H1 (cell line): ENCODE measurements at regions not wholly inside any gene's neighbourhood (a gene's known extent, or its start where the extent isn't known, plus 50 kb on each side); places are given as distances from the start of the nearest gene placed in this dataset.

ENCODE experiments used
- CTCF ChIA-PET: fragments of 300-600 bp; sonication (Branson Sonifier 250); formaldehyde crosslinking; loops from one replicate; lab custom pipeline; 2021; ENCODE audit not compliant: partially characterized antibody; lab: Charles Lee
- POLR2A ChIA-PET: fragments of 300-600 bp; sonication (Branson Sonifier 250); formaldehyde crosslinking; loops from one replicate; lab custom pipeline; 2021; ENCODE audit warnings: inconsistent platforms; ENCODE audit not compliant: partially characterized antibody; lab: Charles Lee
- DNase-seq, 2 experiments: peaks; one replicate each; pipeline versions ENCODE4 v3.0.0 to v3.0.0-alpha.2; 2010 to 2022; ENCODE audit warnings: low spot score in 2 of 2, low read depth in 1 of 2, mixed read lengths in 1 of 2
- FAIRE-seq: peaks from 2 replicates; lab custom pipeline; 2011; peaks lifted over from hg19 to GRCh38; lab: Jason Lieb, UNC
- H2AFZ ChIP-seq: 2 replicates; pipeline ENCODE4 v1.8.1; 2012; ENCODE audit warnings: low read length, inconsistent platforms
- H2AK5ac ChIP-seq: 2 replicates; pipeline ENCODE4 v1.6.1; 2013; ENCODE audit warnings: low read depth, low read length
- H2BK120ac ChIP-seq: replicated peaks from 2 replicates; pipeline ENCODE3; 2013; ENCODE audit warnings: low read depth, low read length, inconsistent platforms
- H2BK12ac ChIP-seq: 2 replicates; pipeline ENCODE4 v1.6.1; 2013; ENCODE audit warnings: low read depth, low read length
- H2BK15ac ChIP-seq: 2 replicates; pipeline ENCODE4 v1.6.1; 2013; ENCODE audit warnings: low read length
- H2BK20ac ChIP-seq: 2 replicates; pipeline ENCODE4 v1.6.1; 2013; ENCODE audit warnings: low read length
- H2BK5ac ChIP-seq: 2 replicates; pipeline ENCODE4 v1.6.1; 2013; ENCODE audit warnings: low read depth, low read length
- H3K14ac ChIP-seq: 2 replicates; pipeline ENCODE4 v1.6.1; 2013; ENCODE audit warnings: inconsistent platforms; ENCODE audit not compliant: insufficient read length
- H3K18ac ChIP-seq: 2 replicates; pipeline ENCODE4 v1.6.1; 2013; ENCODE audit warnings: low read length; ENCODE audit errors: extremely low read depth
- H3K23ac ChIP-seq: 2 replicates; pipeline ENCODE4 v1.6.1; 2013; ENCODE audit warnings: inconsistent platforms; ENCODE audit not compliant: insufficient read length
- H3K23me2 ChIP-seq: 2 replicates; pipeline ENCODE4 v1.6.1; 2013; ENCODE audit warnings: low read depth, low read length
- H3K27ac ChIP-seq: 2 replicates; pipeline ENCODE4 v1.6.1; 2011; ENCODE audit warnings: low read depth, low read length, inconsistent platforms
- H3K27me3 ChIP-seq, 4 experiments: replicated peaks in 1 of 4; 1 replicate in 1 of 4; 2 replicates in 3 of 4; pipeline versions ENCODE4 v1.6.1 to v1.8.1; 2011 to 2013; ENCODE audit warnings: low read length in 3 of 4, mild to moderate bottlenecking in 3 of 4, inconsistent platforms in 2 of 4, mixed read lengths in 2 of 4, moderate library complexity in 1 of 4; ENCODE audit not compliant: control insufficient read depth in 3 of 4, insufficient read depth in 3 of 4; ENCODE audit errors: extremely low read depth in 1 of 4
- H3K36me3 ChIP-seq, 4 experiments: 2 replicates each; pipeline versions ENCODE4 v1.6.1 to v1.8.1; 2011 to 2013; ENCODE audit warnings: mild to moderate bottlenecking in 4 of 4, low read length in 3 of 4, moderate library complexity in 2 of 4, control low read depth in 1 of 4, inconsistent platforms in 1 of 4; ENCODE audit not compliant: insufficient read depth in 4 of 4, control insufficient read depth in 2 of 4
- H3K4ac ChIP-seq: replicated peaks from 2 replicates; pipeline ENCODE3; 2013; ENCODE audit warnings: low read length, low read depth, mixed read lengths, inconsistent platforms; ENCODE audit not compliant: insufficient read length
- H3K4me1 ChIP-seq, 4 experiments: replicated peaks in 1 of 4; 1 replicate in 1 of 4; 2 replicates in 3 of 4; pipeline versions ENCODE4 v1.6.1 to v1.8.1; 2011 to 2013; ENCODE audit warnings: low read length in 3 of 4, inconsistent platforms in 2 of 4, mixed read lengths in 1 of 4; ENCODE audit not compliant: insufficient read depth in 4 of 4, control insufficient read depth in 3 of 4
- H3K4me2 ChIP-seq, 2 experiments: 2 replicates each; pipeline versions ENCODE4 v1.6.1 to v1.8.1; 2011 to 2013; ENCODE audit warnings: low read depth in 2 of 2, low read length in 2 of 2, control low read depth in 1 of 2, inconsistent platforms in 1 of 2, mild to moderate bottlenecking in 1 of 2; ENCODE audit not compliant: insufficient read depth in 1 of 2
- H3K4me3 ChIP-seq, 4 experiments: fragments of 200-600, 300-600 bp in 1 of 4; sonication (generic), shearing (Covaris generic), sonication (Bioruptor Twin) in 1 of 4; 2 replicates each; pipeline versions ENCODE4 v1.5.1 to v1.8.1; 2011 to 2016; ENCODE audit warnings: low read length in 4 of 4, low read depth in 3 of 4, control low read depth in 2 of 4, inconsistent platforms in 2 of 4, mild to moderate bottlenecking in 2 of 4, mixed read lengths in 1 of 4, moderate library complexity in 1 of 4; ENCODE audit not compliant: insufficient read depth in 2 of 4; ENCODE audit errors: extremely low read depth in 1 of 4
- H3K56ac ChIP-seq: replicated peaks from 2 replicates; pipeline ENCODE3; 2013; ENCODE audit warnings: low read depth, mild to moderate bottlenecking, mixed read lengths, low read length, inconsistent platforms; ENCODE audit not compliant: insufficient read length
- H3K79me1 ChIP-seq: 2 replicates; pipeline ENCODE4 v1.6.1; 2013; ENCODE audit warnings: low read depth, low read length, control low read depth
- H3K79me2 ChIP-seq, 2 experiments: 2 replicates each; pipeline versions ENCODE4 v1.6.1 to v1.8.1; 2012 to 2013; ENCODE audit warnings: low read length in 2 of 2, mild to moderate bottlenecking in 2 of 2, inconsistent platforms in 1 of 2; ENCODE audit not compliant: insufficient read depth in 2 of 2, control insufficient read depth in 1 of 2
- H3K9ac ChIP-seq, 4 experiments: replicated peaks in 1 of 4; 1 replicate in 1 of 4; 2 replicates in 3 of 4; pipeline versions ENCODE4 v1.6.1 to v1.8.1; 2011 to 2013; ENCODE audit warnings: low read depth in 3 of 4, low read length in 3 of 4, control low read depth in 2 of 4, mild to moderate bottlenecking in 2 of 4, moderate library complexity in 2 of 4, inconsistent platforms in 1 of 4; ENCODE audit errors: extremely low read depth in 1 of 4
- H3K9me3 ChIP-seq, 2 experiments: 2 replicates each; pipeline versions ENCODE4 v1.6.1 to v1.8.1; 2012 to 2013; ENCODE audit warnings: mild to moderate bottlenecking in 2 of 2, moderate library complexity in 2 of 2, control low read depth in 1 of 2, inconsistent platforms in 1 of 2, low read depth in 1 of 2, low read length in 1 of 2, mixed read lengths in 1 of 2; ENCODE audit not compliant: insufficient read depth in 2 of 2
- H4K20me1 ChIP-seq, 2 experiments: replicated peaks in 1 of 2; 2 replicates each; pipeline versions ENCODE3 to v1.8.1; 2011 to 2013; ENCODE audit warnings: inconsistent platforms in 2 of 2, low read length in 2 of 2, mild to moderate bottlenecking in 1 of 2; ENCODE audit not compliant: insufficient read depth in 2 of 2, control insufficient read depth in 1 of 2
- H4K5ac ChIP-seq: 2 replicates; pipeline ENCODE4 v1.6.1; 2013; ENCODE audit warnings: low read length, low read depth, mixed read lengths, inconsistent platforms; ENCODE audit not compliant: insufficient read length
- H4K8ac ChIP-seq: 2 replicates; pipeline ENCODE4 v1.8.0; 2013; ENCODE audit warnings: mild to moderate bottlenecking, moderate library complexity, low read length, inconsistent platforms; ENCODE audit not compliant: insufficient read depth; ENCODE audit errors: extremely low read depth
- H4K91ac ChIP-seq: replicated peaks from 2 replicates; pipeline ENCODE3; 2013; ENCODE audit warnings: low read length, mixed read lengths, inconsistent platforms; ENCODE audit not compliant: insufficient read length
- HDAC6 ChIP-seq: IDR thresholded peaks from one replicate; pipeline ENCODE4 v1.7.1; 2012; ENCODE audit warnings: low read depth, mild to moderate bottlenecking, inconsistent platforms, low read length, moderate library complexity
- WGBS, 2 experiments: shearing (Covaris generic) in 1 of 2; methylation state at CpG; one replicate each; pipeline versions ENCODE4 v1.1.6 to v1.1.7; 2013 to 2015; ENCODE audit warnings: low lambda C conversion rate in 2 of 2, mixed read lengths in 2 of 2, inconsistent platforms in 1 of 2, low coverage in 1 of 2, missing lambda C conversion rate in 1 of 2; ENCODE audit not compliant: insufficient replicate concordance in 2 of 2, insufficient coverage in 1 of 2, insufficient read length in 1 of 2; ENCODE audit errors: extremely low coverage in 1 of 2, missing lambda C conversion rate in 1 of 2; 5-methylcytosine and 5-hydroxymethylcytosine counted together

DNA sequence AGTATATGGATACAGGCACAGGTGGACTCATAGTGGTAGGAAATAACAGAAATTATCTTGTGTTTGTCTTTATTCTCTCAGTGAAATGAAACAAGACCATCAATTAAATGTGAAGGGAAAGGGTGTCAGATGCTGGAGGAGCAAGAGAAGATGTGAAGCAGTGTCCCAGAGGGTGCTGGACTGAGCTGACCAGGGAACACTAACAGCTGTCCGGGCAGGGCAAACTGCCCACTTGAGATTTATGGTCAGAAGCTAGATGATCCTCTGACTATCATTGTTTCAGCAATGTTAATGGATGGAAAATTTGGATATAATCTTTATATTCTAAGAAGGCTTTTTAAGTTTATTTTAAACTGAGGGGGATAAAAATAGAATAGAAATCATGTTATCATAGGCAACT lies 267.2 kb upstream of the SLC7A11 start:
- H3K36me3 ChIP-seq = no peaks in the 10 kb centered on the region
- CTCF ChIA-PET = interaction anchor here (0.6 to 1.6 kb wide), 3 partner anchors 10 to 419 kb away, joined by 3 to 4 read pairs (median 3); no protein-coding TSS in a partner anchor
- no peak for TF ChIP-seq HDAC6
- no peak overlapping the region for H3K4ac ChIP-seq
- H3K4me2 ChIP-seq = no peak overlapping the region
- POLR2A ChIA-PET = no interaction called here
- no peaks in the 10 kb centered on the region for H3K9me3 ChIP-seq
- no peak overlapping the region for H2AK5ac ChIP-seq
- no peak overlapping the region for H3K18ac ChIP-seq
- H2BK120ac ChIP-seq = no peak overlapping the region
- no peak overlapping the region for H4K8ac ChIP-seq
- 93% methylated on average over 1 of the region's 1 CpG; no CpG with 5 or more reads in 1 of the 2 experiments for WGBS, 2 experiments
- no peak overlapping the region for H2BK5ac ChIP-seq
- no peak overlapping the region for H3K23ac ChIP-seq
- no peak overlapping the region for H3K27ac ChIP-seq
- H2AFZ ChIP-seq = no peak overlapping the region
- no peak overlapping the region for H4K5ac ChIP-seq
- H2BK15ac ChIP-seq = no peak overlapping the region
- no peak for DNase-seq
- no peak overlapping the region for H3K14ac ChIP-seq
- H3K9ac ChIP-seq = no peak overlapping the region
- H3K79me2 ChIP-seq = no peaks in the 10 kb centered on the region
- no peak overlapping the region for H2BK12ac ChIP-seq
- no peak overlapping the region for H3K4me3 ChIP-seq
- no peaks in the 10 kb centered on the region for H3K23me2 ChIP-seq
- H4K20me1 ChIP-seq = no peaks in the 10 kb centered on the region
- H3K27me3 ChIP-seq = no peaks in the 10 kb centered on the region
- H3K56ac ChIP-seq = no peak overlapping the region
- FAIRE-seq = no peak
- H4K91ac ChIP-seq = no peak overlapping the region
- no peak overlapping the region for H2BK20ac ChIP-seq
- no peaks in the 10 kb centered on the region for H3K79me1 ChIP-seq
- H3K4me1 ChIP-seq = no peaks in the 10 kb centered on the region
